ENCODE measurements at regions not wholly inside any gene's neighbourhood (a gene's known extent, or its start where the extent isn't known, plus 50 kb on each side); places are given as distances from the start of the nearest gene placed in this dataset.
A peak's percentile ranks its signal among the peaks of the same experiment; 100 is the strongest.
"Not testable (repeated sequence)": the region's sequence is repeated elsewhere in the genome, so short reads cannot be mapped to it uniquely, and the experiment has no call there.

DNA sequence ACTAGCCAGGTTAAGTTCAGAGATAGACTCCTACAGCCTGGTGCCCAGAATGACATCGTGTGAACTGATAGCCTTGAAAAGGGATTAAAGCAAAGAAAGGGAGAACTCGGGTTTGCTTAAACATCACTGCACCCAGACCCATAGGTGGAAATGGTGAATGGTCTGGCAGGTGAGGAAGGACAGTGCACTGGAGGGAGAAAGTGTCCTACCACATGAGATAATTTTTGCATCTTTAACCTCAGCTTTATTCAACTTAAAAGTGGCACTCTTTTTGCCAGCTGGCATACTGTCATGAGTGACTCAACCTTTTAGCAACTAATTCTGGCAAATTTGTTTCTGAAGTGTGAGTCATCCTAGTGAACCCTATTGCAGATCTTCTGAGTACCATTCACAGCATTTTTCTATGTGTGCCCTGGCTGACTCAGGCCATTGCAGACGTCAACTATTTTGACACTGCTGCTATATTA is 53.0 kb upstream of the DAPP1 start:
- Mint-ChIP-seq H3K4me3 (no peak overlapping the region), H3K27ac (no peak overlapping the region), H3K27me3 (no peaks in the 10 kb centered on the region), H3K9me3 (peaks cover 9% of the 10 kb centered on the region), H3K36me3 (no peaks in the 10 kb centered on the region), H3K4me1 (peaks cover 20% of the 10 kb centered on the region)

DNA sequence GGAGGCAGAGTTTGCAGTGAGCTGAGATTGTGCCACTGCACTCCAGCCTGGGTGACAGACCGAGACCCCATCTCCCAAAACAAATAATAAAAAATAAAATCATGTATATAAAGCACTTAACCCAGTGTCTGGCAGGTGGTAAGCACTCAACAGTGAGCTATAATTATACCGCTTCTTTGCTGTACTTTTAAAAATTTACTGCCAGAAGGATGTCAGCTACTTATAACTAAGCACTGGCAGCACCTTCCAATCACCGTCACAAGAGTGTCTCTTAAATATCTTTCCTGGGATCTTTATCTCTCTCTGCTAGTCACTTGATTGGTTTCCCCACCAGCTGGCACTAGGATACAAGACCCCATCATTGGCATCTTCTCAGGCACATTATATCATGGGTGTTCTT is 53.9 kb upstream of the DAPP1 start:
- no peak overlapping the region for H3K27ac Mint-ChIP-seq
- H3K27me3 Mint-ChIP-seq = no peaks in the 10 kb centered on the region
- peaks cover 20% of the 10 kb centered on the region for H3K4me1 Mint-ChIP-seq

DNA sequence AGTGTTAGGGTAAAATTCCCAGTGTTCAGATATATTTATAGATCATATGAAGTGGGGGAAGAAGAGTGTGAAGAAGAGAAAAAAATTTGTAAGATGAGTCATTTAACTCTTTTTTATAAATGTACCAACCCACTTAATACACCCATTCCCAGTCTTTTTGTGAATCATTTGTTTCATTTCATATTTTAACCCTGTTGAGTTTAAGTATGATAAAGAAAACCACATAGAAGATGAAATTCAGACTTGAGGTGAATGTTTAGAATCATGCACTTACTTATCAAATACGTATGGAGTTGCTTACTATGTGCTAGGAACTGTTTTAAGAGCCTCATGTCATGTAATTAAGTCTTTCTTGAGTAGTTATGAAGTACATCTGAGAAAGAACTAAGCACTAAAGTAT is 56.6 kb upstream of the DAPP1 start:
- Mint-ChIP-seq H3K9me3 (peaks cover 9% of the 10 kb centered on the region), H3K4me1 (peaks cover 25% of the 10 kb centered on the region), H3K36me3 (no peaks in the 10 kb centered on the region), H3K27me3 (peaks cover 3% of the 10 kb centered on the region), H3K4me3 (no peak overlapping the region), H3K27ac (peak overlapping the region; percentile 5)

More for the DNA sequence above, 53.9 kb upstream of the DAPP1 start:
- Mint-ChIP-seq H3K4me3 (no peak overlapping the region), H3K36me3 (no peaks in the 10 kb centered on the region), H3K9me3 (peaks cover 9% of the 10 kb centered on the region)

DNA sequence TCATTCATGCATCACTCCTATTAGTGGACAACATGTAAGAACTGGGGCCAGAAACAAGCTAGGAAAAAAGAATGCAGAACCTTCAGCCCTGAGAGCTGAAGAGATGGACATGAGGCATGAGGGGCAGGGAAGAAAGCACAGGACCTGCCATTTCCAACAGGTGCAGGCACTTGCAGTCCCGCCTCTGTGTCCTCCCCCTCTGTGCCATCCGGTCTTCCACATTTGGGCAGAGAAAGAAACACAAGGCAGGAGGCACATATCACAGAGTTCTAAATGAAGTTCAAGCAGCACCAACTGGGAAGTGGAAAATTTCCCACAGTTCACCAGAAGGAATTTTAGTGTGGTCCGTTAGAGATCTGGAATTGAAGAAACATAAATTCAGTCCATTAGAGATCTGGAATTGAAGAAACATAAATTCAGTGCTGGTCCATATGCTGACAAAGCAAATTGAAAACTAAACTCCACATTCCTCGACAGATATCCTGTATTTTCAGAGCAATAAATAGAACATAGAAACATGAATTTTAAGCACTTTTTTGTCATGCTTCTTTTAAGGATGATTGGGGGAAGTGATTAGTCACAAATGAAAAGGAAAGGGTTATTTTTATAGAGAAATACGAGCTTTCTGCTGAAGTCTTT is 57.2 kb upstream of the DAPP1 start:
- peaks cover 3% of the 10 kb centered on the region for H3K27me3 Mint-ChIP-seq
- H3K4me3 Mint-ChIP-seq = no peak overlapping the region
- peaks cover 25% of the 10 kb centered on the region for H3K4me1 Mint-ChIP-seq
- H3K27ac Mint-ChIP-seq = peak overlapping the region; percentile 5
- peaks cover 9% of the 10 kb centered on the region for H3K9me3 Mint-ChIP-seq
- no peaks in the 10 kb centered on the region for H3K36me3 Mint-ChIP-seq

DNA sequence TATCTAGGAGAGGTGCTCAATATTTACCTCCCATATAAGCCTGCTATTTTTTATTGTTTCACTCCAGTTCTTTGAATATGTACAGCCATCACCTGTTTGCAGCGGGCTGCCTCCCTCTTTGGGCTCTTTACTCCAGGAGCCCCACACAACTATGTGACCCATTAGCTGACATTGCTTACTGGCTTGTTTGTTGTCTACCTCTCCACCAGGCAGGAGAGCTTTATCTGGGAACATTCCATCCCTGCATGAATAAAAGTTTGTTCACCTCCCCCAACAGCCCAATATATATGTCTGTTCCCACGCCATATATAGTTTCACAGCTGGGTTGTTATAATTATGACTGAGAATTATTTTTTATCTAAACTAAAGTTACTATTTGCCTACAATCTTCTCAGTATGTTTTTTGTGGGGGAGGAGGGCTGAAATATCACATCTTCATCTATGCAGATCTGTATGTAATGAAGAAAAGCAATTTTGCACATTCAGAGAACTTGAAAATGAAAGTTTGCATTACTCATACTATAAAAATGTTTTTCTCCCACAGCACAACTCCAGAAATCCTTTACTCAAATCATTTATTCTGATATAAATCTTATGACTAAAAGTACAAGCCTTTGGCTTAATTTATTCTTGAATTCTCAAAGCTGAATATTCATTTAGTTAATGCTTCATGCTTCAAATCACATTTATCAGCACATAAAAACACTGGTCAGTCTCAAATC is 61.2 kb upstream of the DAPP1 start:
- no peaks in the 10 kb centered on the region for H3K9me3 Mint-ChIP-seq
- H3K27ac Mint-ChIP-seq = no peak overlapping the region

DNA sequence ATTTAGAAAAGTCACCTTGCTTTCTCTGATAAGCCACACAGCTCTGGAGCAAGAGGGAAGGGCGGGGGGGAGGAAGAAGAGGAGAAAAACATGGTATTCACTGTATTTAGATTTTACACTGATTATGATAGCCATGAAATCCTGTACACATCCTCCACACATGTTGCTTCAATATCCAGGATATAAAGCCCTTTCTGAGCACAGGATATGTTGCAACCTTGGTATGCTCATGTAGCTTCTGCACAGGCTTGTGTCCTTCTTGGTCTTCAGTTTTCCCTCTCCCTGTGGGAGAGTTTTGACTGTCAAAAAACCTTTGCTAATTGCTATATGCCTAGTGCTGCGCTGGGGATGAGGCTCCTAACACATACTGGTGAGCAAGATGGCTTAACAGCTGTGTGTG is 61.9 kb upstream of the DAPP1 start:
- peaks cover 12% of the 10 kb centered on the region for H3K4me1 Mint-ChIP-seq
- no peak overlapping the region for H3K4me3 Mint-ChIP-seq
- H3K27me3 Mint-ChIP-seq = peaks cover 4% of the 10 kb centered on the region
- H3K27ac Mint-ChIP-seq = no peak overlapping the region
- no peaks in the 10 kb centered on the region for H3K9me3 Mint-ChIP-seq
- no peaks in the 10 kb centered on the region for H3K36me3 Mint-ChIP-seq

More for the DNA sequence above, 61.2 kb upstream of the DAPP1 start:
- Mint-ChIP-seq H3K4me1 (peaks cover 18% of the 10 kb centered on the region), H3K27me3 (peaks cover 4% of the 10 kb centered on the region), H3K36me3 (no peaks in the 10 kb centered on the region), H3K4me3 (no peak overlapping the region)

DNA sequence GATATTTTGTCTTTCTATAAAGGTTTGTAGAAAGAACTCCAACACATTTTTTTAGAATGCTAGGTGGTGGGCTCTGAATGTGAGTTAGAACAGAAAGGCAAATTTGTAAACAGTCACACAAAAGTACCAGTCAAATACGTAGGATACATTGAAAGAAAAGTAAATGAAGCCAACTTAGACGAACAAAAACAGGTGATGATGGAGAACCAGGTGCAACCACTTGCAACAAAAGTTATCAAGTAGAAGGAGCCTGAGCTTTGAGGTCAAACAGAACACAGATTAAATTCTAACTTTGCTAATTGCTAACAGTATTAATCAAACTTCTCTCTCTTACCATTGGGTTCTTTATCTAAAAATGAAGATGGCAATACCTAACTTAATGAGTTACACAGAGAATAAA is 62.7 kb upstream of the DAPP1 start:
- Mint-ChIP-seq H3K9me3 (no peaks in the 10 kb centered on the region), H3K27ac (no peak overlapping the region), H3K4me1 (peaks cover 5% of the 10 kb centered on the region), H3K27me3 (peaks cover 4% of the 10 kb centered on the region), H3K36me3 (no peaks in the 10 kb centered on the region), H3K4me3 (no peak overlapping the region)

DNA sequence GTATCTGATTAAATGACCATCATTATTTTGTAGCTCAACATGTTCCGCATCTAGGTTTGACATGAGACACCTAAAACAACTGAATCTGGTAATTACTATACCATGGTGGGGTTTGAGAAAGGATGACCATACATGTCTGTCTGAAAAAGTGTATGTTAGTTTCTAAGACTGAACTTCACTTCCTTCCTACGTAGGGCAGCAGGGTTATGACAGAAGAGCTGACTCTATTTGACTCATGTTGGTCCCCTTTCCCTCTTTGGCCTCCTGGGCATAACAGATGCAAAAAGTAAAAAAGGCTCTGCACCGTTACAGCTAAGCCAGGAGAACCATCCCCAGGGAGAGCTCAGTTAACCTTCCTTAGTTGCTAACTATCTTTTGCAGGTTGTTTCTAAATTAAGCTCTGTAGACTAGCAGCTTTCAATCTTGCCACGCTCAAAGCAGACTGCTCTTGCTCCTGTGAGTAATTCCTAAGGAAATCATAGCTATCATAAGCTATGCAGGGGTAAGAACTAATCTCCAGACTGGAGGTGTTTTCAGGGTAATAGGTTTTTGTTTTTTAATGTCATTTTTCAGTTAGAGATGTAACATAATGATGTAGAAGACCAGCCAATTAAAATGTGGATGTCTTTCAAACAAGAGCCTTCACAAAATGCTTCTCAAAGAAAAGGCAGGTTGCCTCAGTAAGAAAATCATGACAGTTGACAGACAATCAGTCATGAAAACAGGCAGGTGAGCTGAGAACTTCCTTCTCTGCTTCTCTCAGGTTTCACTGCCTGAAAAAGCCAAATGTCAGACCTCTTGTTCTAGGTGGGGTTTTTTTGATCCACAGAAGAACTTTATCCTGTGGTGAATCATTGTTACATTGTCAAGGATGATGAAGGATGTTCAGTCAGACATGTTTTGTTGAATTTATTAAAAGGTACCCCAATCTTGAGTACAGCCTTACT is 66.9 kb upstream of the DAPP1 start:
- H3K36me3 Mint-ChIP-seq = no peaks in the 10 kb centered on the region
- H3K4me3 Mint-ChIP-seq = no peak overlapping the region
- peaks cover 3% of the 10 kb centered on the region for H3K27me3 Mint-ChIP-seq
- no peaks in the 10 kb centered on the region for H3K4me1 Mint-ChIP-seq
- no peaks in the 10 kb centered on the region for H3K9me3 Mint-ChIP-seq
- no peak overlapping the region for H3K27ac Mint-ChIP-seq

DNA sequence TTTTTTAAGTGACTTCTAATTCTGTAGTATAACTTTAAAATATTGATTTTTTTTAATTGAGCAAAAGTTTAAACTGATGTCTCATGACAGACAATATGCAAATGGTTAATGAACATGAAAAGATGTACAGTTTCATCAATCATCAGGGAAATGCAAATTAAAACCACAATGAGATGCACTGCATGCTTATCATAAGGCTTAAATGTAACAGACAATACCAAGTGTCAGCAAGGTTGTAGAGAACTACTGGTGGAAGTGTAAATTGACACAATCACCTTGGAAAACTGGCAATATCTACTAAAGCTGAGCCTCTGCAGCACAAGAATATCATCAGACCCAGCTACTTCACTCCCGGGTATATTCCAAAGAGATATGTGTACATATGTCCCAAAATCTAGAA is 70.2 kb upstream of the DAPP1 start:
- no peak overlapping the region for H3K4me3 Mint-ChIP-seq
- no peaks in the 10 kb centered on the region for H3K4me1 Mint-ChIP-seq
- H3K9me3 Mint-ChIP-seq = no peaks in the 10 kb centered on the region
- H3K36me3 Mint-ChIP-seq = no peaks in the 10 kb centered on the region
- no peak overlapping the region for H3K27ac Mint-ChIP-seq
- H3K27me3 Mint-ChIP-seq = peaks cover 3% of the 10 kb centered on the region

DNA sequence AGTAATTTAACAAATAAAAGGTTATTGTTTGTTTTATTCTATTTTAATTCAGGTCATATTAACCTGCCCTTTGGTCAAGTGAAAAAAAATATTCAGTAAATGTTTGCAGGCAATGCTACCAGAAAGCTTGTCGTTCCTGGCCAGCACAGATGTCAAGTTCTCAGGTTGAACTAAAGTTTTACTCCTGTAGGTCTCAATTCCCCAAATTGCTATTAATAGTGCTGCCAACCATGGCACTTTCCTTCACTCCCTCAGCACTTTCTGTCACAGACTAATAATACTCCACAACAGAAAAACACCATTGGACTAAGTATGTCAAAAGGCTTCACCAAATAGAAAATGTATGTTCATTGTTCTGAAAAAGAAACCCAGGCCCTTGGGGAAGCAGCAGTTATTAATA is 79.2 kb upstream of the C4orf54 start:
- Mint-ChIP-seq H3K4me3 (no peak overlapping the region), H3K27ac (no peak overlapping the region), H3K9me3 (peaks cover 10% of the 10 kb centered on the region), H3K27me3 (peaks cover 12% of the 10 kb centered on the region), H3K36me3 (no peaks in the 10 kb centered on the region), H3K4me1 (no peaks in the 10 kb centered on the region)

DNA sequence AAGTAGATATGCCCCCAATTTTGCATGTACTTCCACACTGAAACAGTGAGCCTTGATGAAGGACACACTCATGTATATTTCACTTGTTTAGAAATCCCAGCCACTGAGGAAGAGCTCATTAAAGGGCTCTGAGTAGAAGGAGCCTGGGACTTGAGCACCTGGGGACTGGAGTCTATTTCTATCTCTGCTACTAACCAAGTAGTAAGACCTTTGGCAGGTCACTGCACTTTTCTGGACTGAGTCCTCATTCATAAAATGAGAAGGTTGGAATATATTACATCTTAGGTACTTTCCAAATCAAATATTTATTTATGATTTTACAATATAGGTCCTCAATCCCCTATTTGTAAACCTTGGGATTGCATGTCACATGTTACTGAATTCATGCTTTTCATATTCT is 78.2 kb upstream of the C4orf54 start:
- H3K4me1 Mint-ChIP-seq = no peaks in the 10 kb centered on the region
- peaks cover 10% of the 10 kb centered on the region for H3K9me3 Mint-ChIP-seq
- H3K36me3 Mint-ChIP-seq = no peaks in the 10 kb centered on the region
- H3K4me3 Mint-ChIP-seq = no peak overlapping the region
- no peak overlapping the region for H3K27ac Mint-ChIP-seq
- peaks cover 12% of the 10 kb centered on the region for H3K27me3 Mint-ChIP-seq

DNA sequence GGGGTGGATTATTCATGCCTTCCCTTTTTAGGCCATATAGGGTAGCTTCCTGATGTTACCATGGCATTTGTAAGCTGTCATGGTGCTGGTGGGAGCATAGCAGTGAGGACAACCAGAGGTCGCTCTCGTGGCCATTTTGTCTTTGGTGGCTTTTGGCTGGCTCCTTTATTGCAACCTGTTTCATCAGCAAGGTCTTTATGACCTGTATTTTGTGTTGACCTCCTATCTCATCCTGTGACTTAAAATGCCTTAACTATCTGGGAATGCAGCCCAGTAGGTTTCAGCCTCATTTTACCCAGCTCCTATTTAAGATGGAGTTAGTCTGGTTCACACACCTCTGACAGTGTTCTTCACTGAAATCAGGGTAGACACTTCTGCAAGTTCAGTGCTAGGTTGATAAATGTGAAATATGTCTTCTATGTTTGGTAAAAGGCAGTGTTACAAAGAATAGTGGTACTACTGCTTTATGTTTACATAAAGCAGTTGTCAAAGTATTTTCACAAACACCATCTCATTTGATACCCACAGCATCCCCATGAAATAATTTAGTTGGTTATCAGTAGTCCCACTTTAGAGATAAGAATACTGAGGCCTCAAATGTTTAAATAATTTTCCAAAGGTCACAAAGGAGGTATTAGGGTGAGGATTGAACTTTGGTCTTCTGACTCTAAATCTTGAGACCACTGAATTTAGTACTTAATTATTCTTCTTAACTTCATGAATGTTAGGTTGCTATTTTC is 77.1 kb upstream of the C4orf54 start:
- Mint-ChIP-seq H3K36me3 (no peaks in the 10 kb centered on the region), H3K4me3 (no peak overlapping the region), H3K27me3 (peaks cover 10% of the 10 kb centered on the region), H3K9me3 (peaks cover 10% of the 10 kb centered on the region), H3K4me1 (no peaks in the 10 kb centered on the region), H3K27ac (no peak overlapping the region)

DNA sequence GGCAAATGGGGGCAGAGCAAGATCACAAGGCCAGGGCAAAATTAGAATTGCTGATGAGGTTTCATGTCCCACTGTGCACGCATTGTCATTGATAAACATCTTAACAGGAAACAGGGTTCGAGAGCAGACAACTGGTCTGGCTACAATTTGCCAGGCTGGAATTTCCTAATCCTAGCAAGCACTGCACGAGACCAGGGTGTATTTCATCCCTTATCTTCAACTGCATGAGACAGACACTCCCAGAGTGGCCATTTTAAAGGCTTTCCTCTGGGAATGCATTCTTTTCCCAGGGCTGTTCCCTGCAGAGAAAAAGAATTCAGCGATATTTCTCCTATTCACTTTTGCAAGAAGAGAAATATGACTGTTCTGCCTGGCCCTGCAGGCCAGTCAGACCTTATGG is 75.8 kb upstream of the C4orf54 start:
- not testable (repeated sequence) for H3K36me3 Mint-ChIP-seq, H3K4me1 Mint-ChIP-seq, H3K27ac Mint-ChIP-seq, H3K9me3 Mint-ChIP-seq, H3K4me3 Mint-ChIP-seq, H3K27me3 Mint-ChIP-seq

DNA sequence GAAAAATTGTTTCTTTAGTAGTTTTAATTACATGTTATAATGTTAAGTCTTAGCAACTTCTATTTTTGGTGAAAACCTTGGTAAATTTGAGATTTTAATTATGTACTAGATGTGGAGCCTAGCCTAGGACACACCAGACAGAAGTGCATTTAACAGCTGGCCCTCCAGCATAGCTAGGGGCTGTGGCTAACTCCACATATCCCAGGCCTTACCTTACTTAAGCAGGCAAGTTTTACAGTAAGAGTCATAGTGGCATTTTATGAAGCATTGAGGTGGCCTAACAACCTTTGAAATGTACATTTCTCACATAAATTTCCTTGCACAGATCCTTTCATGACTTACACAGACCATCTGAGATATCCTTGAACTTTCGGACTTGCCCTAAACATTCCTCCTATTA is 71.6 kb upstream of the C4orf54 start:
- H3K4me3 Mint-ChIP-seq = no peak overlapping the region
- peaks cover 5% of the 10 kb centered on the region for H3K27me3 Mint-ChIP-seq
- no peak overlapping the region for H3K27ac Mint-ChIP-seq
- no peaks in the 10 kb centered on the region for H3K4me1 Mint-ChIP-seq
- H3K9me3 Mint-ChIP-seq = no peaks in the 10 kb centered on the region
- no peaks in the 10 kb centered on the region for H3K36me3 Mint-ChIP-seq

DNA sequence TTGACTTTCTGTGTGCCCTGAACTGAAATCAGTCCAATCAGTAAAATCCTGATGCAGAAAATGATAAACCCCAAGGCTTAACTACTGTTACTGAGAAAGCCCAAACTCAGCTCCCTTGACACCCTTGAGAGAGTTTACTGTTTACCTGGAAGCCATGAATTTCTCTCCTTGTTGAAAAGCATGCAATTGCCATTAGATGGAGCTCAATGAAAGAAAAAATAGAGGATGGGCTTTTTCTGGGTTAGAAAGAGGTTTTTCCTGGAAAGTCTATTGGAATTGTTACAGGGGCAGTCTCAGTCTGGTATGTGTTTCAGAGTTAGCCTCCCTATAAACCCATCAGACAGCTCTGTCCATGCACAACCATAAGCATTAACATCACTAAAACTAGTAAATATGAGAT is 66.4 kb upstream of the C4orf54 start:
- H3K36me3 Mint-ChIP-seq = no peaks in the 10 kb centered on the region
- H3K4me1 Mint-ChIP-seq = no peaks in the 10 kb centered on the region
- no peaks in the 10 kb centered on the region for H3K27me3 Mint-ChIP-seq
- H3K27ac Mint-ChIP-seq = no peak overlapping the region
- H3K4me3 Mint-ChIP-seq = no peak overlapping the region
- no peaks in the 10 kb centered on the region for H3K9me3 Mint-ChIP-seq

All from activated naive CD4-positive, alpha-beta T cell treated with anti-CD3 and anti-CD28 coated beads, Interleukin-2, amount 50 U/mL, for 24 hours (primary cell).